ENCODE measurements at regions not wholly inside any gene's neighbourhood (a gene's known extent, or its start where the extent isn't known, plus 50 kb on each side); places are given as distances from the start of the nearest gene placed in this dataset.

GRCh38 chr10:14399641-14400040 is 68.9 kb upstream of the FRMD4A start:
- H3K27ac Mint-ChIP-seq (ENCODE audit: unreplicated experiment) = no peak overlapping the region
- H3K4me1 Mint-ChIP-seq (ENCODE audit: low read depth, unreplicated experiment) = no peaks in the 10 kb centered on the region
- no peak for DNase-seq
- no peak for TF ChIP-seq CTCF (IDR thresholded peaks at IDR 0.05; ENCODE audit: partially characterized antibody, unreplicated experiment)
- H3K27me3 Mint-ChIP-seq (ENCODE audit: unreplicated experiment) = no peaks in the 10 kb centered on the region
- peaks cover 4% of the 10 kb centered on the region for H3K36me3 Mint-ChIP-seq (ENCODE audit: unreplicated experiment)
- no peak overlapping the region for H3K4me3 Mint-ChIP-seq (ENCODE audit: unreplicated experiment)
- H3K9me3 Mint-ChIP-seq (ENCODE audit: unreplicated experiment) = peaks cover 3% of the 10 kb centered on the region

- Mint-ChIP-seq H3K4me3 (ENCODE audit: unreplicated experiment) (no peak overlapping the region), H3K27me3 (ENCODE audit: unreplicated experiment) (no peaks in the 10 kb centered on the region), H3K36me3 (ENCODE audit: unreplicated experiment) (peaks cover 4% of the 10 kb centered on the region), H3K27ac (ENCODE audit: unreplicated experiment) (no peak overlapping the region), H3K4me1 (ENCODE audit: low read depth, unreplicated experiment) (no peaks in the 10 kb centered on the region), H3K9me3 (ENCODE audit: unreplicated experiment) (peaks cover 2% of the 10 kb centered on the region)
- no peak for TF ChIP-seq CTCF (IDR thresholded peaks at IDR 0.05; ENCODE audit: partially characterized antibody, unreplicated experiment)
- no peak for DNase-seq
Measured at GRCh38 chr10:14397066-14397465, 66.3 kb upstream of the FRMD4A start.

GRCh38 chr10:14396411-14397048 is 65.8 kb upstream of the FRMD4A start:
- DNase-seq = no peak
- Mint-ChIP-seq H3K27me3 (ENCODE audit: unreplicated experiment) (no peaks in the 10 kb centered on the region), H3K4me1 (ENCODE audit: low read depth, unreplicated experiment) (no peaks in the 10 kb centered on the region), H3K27ac (ENCODE audit: unreplicated experiment) (no peak overlapping the region), H3K4me3 (ENCODE audit: unreplicated experiment) (no peak overlapping the region), H3K36me3 (ENCODE audit: unreplicated experiment) (peaks cover 4% of the 10 kb centered on the region), H3K9me3 (ENCODE audit: unreplicated experiment) (peaks cover 2% of the 10 kb centered on the region)
- peak; percentile 80 for TF ChIP-seq CTCF (IDR thresholded peaks at IDR 0.05; ENCODE audit: partially characterized antibody, unreplicated experiment)

GRCh38 chr10:14394179-14394578 is 63.5 kb upstream of the FRMD4A start:
- no peak for DNase-seq
- Mint-ChIP-seq H3K36me3 (ENCODE audit: unreplicated experiment) (peaks cover 4% of the 10 kb centered on the region), H3K27me3 (ENCODE audit: unreplicated experiment) (no peaks in the 10 kb centered on the region), H3K9me3 (ENCODE audit: unreplicated experiment) (peaks cover 2% of the 10 kb centered on the region), H3K4me3 (ENCODE audit: unreplicated experiment) (no peak overlapping the region), H3K27ac (ENCODE audit: unreplicated experiment) (no peak overlapping the region), H3K4me1 (ENCODE audit: low read depth, unreplicated experiment) (no peaks in the 10 kb centered on the region)
- TF ChIP-seq CTCF (IDR thresholded peaks at IDR 0.05; ENCODE audit: partially characterized antibody, unreplicated experiment) = no peak

GRCh38 chr10:14391342-14391741 is 60.6 kb upstream of the FRMD4A start:
- Mint-ChIP-seq H3K9me3 (ENCODE audit: unreplicated experiment) (peaks cover 2% of the 10 kb centered on the region), H3K4me1 (ENCODE audit: low read depth, unreplicated experiment) (no peaks in the 10 kb centered on the region), H3K4me3 (ENCODE audit: unreplicated experiment) (no peak overlapping the region), H3K27ac (ENCODE audit: unreplicated experiment) (peak overlapping the region; percentile 35), H3K36me3 (ENCODE audit: unreplicated experiment) (peaks cover 4% of the 10 kb centered on the region), H3K27me3 (ENCODE audit: unreplicated experiment) (no peaks in the 10 kb centered on the region)
- no peak for DNase-seq
- no peak for TF ChIP-seq CTCF (IDR thresholded peaks at IDR 0.05; ENCODE audit: partially characterized antibody, unreplicated experiment)
